IMR-90 (cell line): ENCODE measurements at regions not wholly inside any gene's neighbourhood (a gene's known extent, or its start where the extent isn't known, plus 50 kb on each side); places are given as distances from the start of the nearest gene placed in this dataset.

Experiments used
- ATAC-seq: fragments of 200-7000 bp; cut with Tn5 transposase; 2 replicates; pipeline ENCODE4 v1.9.1; 2020; ENCODE audit warnings: low read depth, mild to moderate bottlenecking, moderate library complexity
- BruUV-seq: library from RNA; stranded (reverse); fragments of 400-500 nt; replicated peaks from 2 replicates; lab custom pipeline; 2021; lab: Mats Ljungman, UMichigan
- CTCF ChIA-PET: fragments of 300-600 bp; formaldehyde crosslinking; extraction: SDS; loops from one replicate; lab custom pipeline; 2021; ENCODE audit warnings: antibody characterized with exemption; lab: Yijun Ruan, JAX
- POLR2A ChIA-PET: fragments of 300-600 bp; sonication (Branson Sonifier 250); formaldehyde crosslinking; loops from one replicate; lab custom pipeline; 2022; ENCODE audit warnings: antibody characterized with exemption; ENCODE audit not compliant: unreplicated experiment; lab: Charles Lee
- DNase-seq: peaks from one replicate; pipeline ENCODE4 v3.0.0; 2013
- H2AFZ ChIP-seq: replicated peaks from 2 replicates; pipeline ENCODE3; 2013; ENCODE audit warnings: low read length, mild to moderate bottlenecking; ENCODE audit not compliant: poor library complexity
- H2AK5ac ChIP-seq: 2 replicates; pipeline ENCODE4 v1.6.1; 2013; ENCODE audit warnings: low read depth, low read length, inconsistent platforms
- H2AK9ac ChIP-seq: replicated peaks from 2 replicates; pipeline ENCODE3; 2013; ENCODE audit warnings: mild to moderate bottlenecking, low read depth, low read length, moderate library complexity; ENCODE audit not compliant: poor library complexity
- H2BK120ac ChIP-seq: 2 replicates; pipeline ENCODE4 v1.6.1; 2013; ENCODE audit warnings: low read depth, low read length, inconsistent platforms
- H2BK15ac ChIP-seq: 3 replicates; pipeline ENCODE4 v1.6.1; 2013; ENCODE audit warnings: low read depth, low read length, inconsistent platforms
- H2BK20ac ChIP-seq: 2 replicates; pipeline ENCODE4 v1.6.1; 2013; ENCODE audit warnings: low read depth, mild to moderate bottlenecking, inconsistent platforms, low read length, moderate library complexity
- H2BK5ac ChIP-seq: 2 replicates; pipeline ENCODE4 v1.6.1; 2013; ENCODE audit warnings: mild to moderate bottlenecking, low read depth, low read length, inconsistent platforms; ENCODE audit not compliant: poor library complexity, severe bottlenecking
- H3K14ac ChIP-seq: replicated peaks from 2 replicates; pipeline ENCODE4 v1.6.1; 2013; ENCODE audit warnings: low read depth, low read length, inconsistent platforms
- H3K18ac ChIP-seq: 2 replicates; pipeline ENCODE4 v1.6.1; 2013; ENCODE audit warnings: low read depth, low read length, control low read depth
- H3K23ac ChIP-seq: 2 replicates; pipeline ENCODE4 v1.6.1; 2013; ENCODE audit warnings: low read depth, low read length, inconsistent platforms
- H3K27ac ChIP-seq: 2 replicates; pipeline ENCODE4 v1.5.1; 2013; ENCODE audit warnings: mild to moderate bottlenecking, control low read depth, low read length; ENCODE audit not compliant: insufficient read depth
- H3K27me3 ChIP-seq: 2 replicates; pipeline ENCODE4 v1.6.1; 2013; ENCODE audit warnings: low read length; ENCODE audit not compliant: control insufficient read depth, insufficient read depth
- H3K36me3 ChIP-seq: 2 replicates; pipeline ENCODE4 v1.6.1; 2013; ENCODE audit warnings: low read length, mixed read lengths; ENCODE audit not compliant: control insufficient read depth, insufficient read depth
- H3K4ac ChIP-seq: 2 replicates; pipeline ENCODE4 v1.6.1; 2013; ENCODE audit warnings: low read depth, low read length, inconsistent platforms
- H3K4me1 ChIP-seq: 2 replicates; pipeline ENCODE4 v1.6.1; 2013; ENCODE audit warnings: low read length, mixed read lengths; ENCODE audit not compliant: control insufficient read depth, insufficient read depth
- H3K4me2 ChIP-seq: 2 replicates; pipeline ENCODE4 v1.6.1; 2013; ENCODE audit warnings: low read depth, mild to moderate bottlenecking, control low read depth, low read length, moderate library complexity
- H3K4me3 ChIP-seq: 2 replicates; pipeline ENCODE4 v1.5.1; 2013; ENCODE audit warnings: low read depth, mild to moderate bottlenecking, control low read depth, low read length, moderate library complexity; ENCODE audit not compliant: insufficient read depth
- H3K56ac ChIP-seq: 2 replicates; pipeline ENCODE4 v1.6.1; 2013; ENCODE audit warnings: low read length, inconsistent platforms; ENCODE audit not compliant: insufficient read depth; ENCODE audit errors: extremely low read depth
- H3K79me1 ChIP-seq, 2 experiments: 2 replicates each; pipeline ENCODE4 v1.6.1; 2013; ENCODE audit warnings: low read length in 2 of 2, inconsistent platforms in 1 of 2, low read depth in 1 of 2
- H3K9ac ChIP-seq: 2 replicates; pipeline ENCODE4 v1.6.1; 2013; ENCODE audit warnings: low read depth, low read length, control low read depth
- H3K9me1 ChIP-seq: 2 replicates; pipeline ENCODE4 v1.6.1; 2013; ENCODE audit warnings: low read length, inconsistent platforms; ENCODE audit not compliant: insufficient read depth
- H3K9me3 ChIP-seq: 2 replicates; pipeline ENCODE4 v1.6.1; 2013; ENCODE audit warnings: low read length; ENCODE audit not compliant: control insufficient read depth, insufficient read depth
- H4K20me1 ChIP-seq: 2 replicates; pipeline ENCODE4 v1.6.1; 2013; ENCODE audit warnings: low read length, inconsistent platforms; ENCODE audit not compliant: insufficient read depth
- H4K5ac ChIP-seq: 2 replicates; pipeline ENCODE4 v1.6.1; 2013; ENCODE audit warnings: mild to moderate bottlenecking, low read depth, low read length, control low read depth
- H4K8ac ChIP-seq, 2 experiments: 2 replicates each; pipeline ENCODE4 v1.6.1; 2013; ENCODE audit warnings: low read depth in 2 of 2, low read length in 2 of 2, control low read depth in 1 of 2, inconsistent platforms in 1 of 2
- H4K91ac ChIP-seq: 2 replicates; pipeline ENCODE4 v1.6.1; 2013; ENCODE audit warnings: low read depth, low read length, inconsistent platforms; ENCODE audit not compliant: insufficient read depth
- BHLHE40 ChIP-seq: fragments of 150-350 bp; IDR thresholded peaks from 2 replicates; pipeline ENCODE4 v1.6.1; 2016; ENCODE audit warnings: mild to moderate bottlenecking, low read depth, low read length
- CEBPB ChIP-seq: IDR thresholded peaks from 2 replicates; pipeline ENCODE4 v1.6.1; 2012; ENCODE audit warnings: low read depth, low read length, improper control_type of control experiment
- CHD1 ChIP-seq: IDR thresholded peaks from 2 replicates; pipeline ENCODE4 v1.6.1; 2012; ENCODE audit warnings: low read depth, low read length, improper control_type of control experiment
- CTCF ChIP-seq: conservative IDR thresholded peaks from 2 replicates; pipeline ENCODE4 v1.5.1; 2012; ENCODE audit warnings: mild to moderate bottlenecking, low read depth, low read length, improper control_type of control experiment
- ELK1 ChIP-seq: fragments of 150-350 bp; IDR thresholded peaks from 2 replicates; pipeline ENCODE4 v1.6.1; 2016; ENCODE audit warnings: low read depth, mild to moderate bottlenecking, low read length, moderate library complexity, borderline replicate concordance
- FOS ChIP-seq: fragments of 150-350 bp; IDR thresholded peaks from 2 replicates; pipeline ENCODE4 v1.6.1; 2016; ENCODE audit warnings: low read depth, low read length
- MAFK ChIP-seq: IDR thresholded peaks from 2 replicates; pipeline ENCODE4 v1.6.1; 2012; ENCODE audit warnings: low read depth, low read length, improper control_type of control experiment
- MAZ ChIP-seq: IDR thresholded peaks from 2 replicates; pipeline ENCODE4 v1.6.1; 2012; ENCODE audit warnings: low read depth, mild to moderate bottlenecking, low read length, improper control_type of control experiment, moderate library complexity, borderline replicate concordance
- MXI1 ChIP-seq: IDR thresholded peaks from 2 replicates; pipeline ENCODE4 v1.6.1; 2012; ENCODE audit warnings: low read depth, mild to moderate bottlenecking, low read length, moderate library complexity, borderline replicate concordance
- NFE2L2 ChIP-seq: fragments of 150-350 bp; IDR thresholded peaks from 2 replicates; pipeline ENCODE4 v1.6.1; 2016; ENCODE audit warnings: low read depth, mild to moderate bottlenecking, low read length
- POLR2A ChIP-seq: IDR thresholded peaks from 2 replicates; pipeline ENCODE4 v1.6.1; 2012; ENCODE audit warnings: mild to moderate bottlenecking, low read depth, low read length
- RAD21 ChIP-seq: IDR thresholded peaks from 2 replicates; pipeline ENCODE4 v1.6.1; 2012; ENCODE audit warnings: low read length, improper control_type of control experiment
- RCOR1 ChIP-seq: IDR thresholded peaks from 2 replicates; pipeline ENCODE4 v1.6.1; 2012; ENCODE audit warnings: mild to moderate bottlenecking, low read length, improper control_type of control experiment; ENCODE audit not compliant: insufficient replicate concordance
- SMC3 ChIP-seq: fragments of 150-350 bp; IDR thresholded peaks from 2 replicates; pipeline ENCODE4 v1.6.1; 2016; ENCODE audit warnings: low read depth, mild to moderate bottlenecking, antibody characterized with exemption, low read length, moderate library complexity
- USF2 ChIP-seq: fragments of 150-350 bp; IDR thresholded peaks from 2 replicates; pipeline ENCODE4 v1.6.1; 2017; ENCODE audit warnings: mild to moderate bottlenecking, antibody characterized with exemption, low read length, low read depth
- WGBS, 2 experiments: methylation state at CpG; one replicate each; pipeline versions ENCODE4 v1.1.5 to v1.1.7; 2013; ENCODE audit warnings: missing lambda C conversion rate in 2 of 2; ENCODE audit not compliant: insufficient read length in 1 of 2; ENCODE audit errors: extremely low coverage in 2 of 2; 5-methylcytosine and 5-hydroxymethylcytosine counted together
- dilution Hi-C: fragments of 300-500 bp; cut with HindIII; formaldehyde crosslinking; loops from one replicate; pipeline ENCODE4 v1.14.3; 2018; ENCODE audit warnings: low sequenced_read_pairs; ENCODE audit not compliant: unreplicated experiment
- in situ Hi-C: fragments of 300-500 bp; cut with MboI; formaldehyde crosslinking; loops from 3 replicates; pipeline ENCODE4 v1.14.3; 2019; ENCODE audit warnings: low sequenced_read_pairs, inconsistent platforms, mixed read lengths
- intact Hi-C: fragments of 100-400 bp; cut with micrococcal nuclease; formaldehyde crosslinking; loops from 2 replicates; pipeline ENCODE4 v1.10.0; 2022

GRCh38 chr6:100185615-100186014 is 191.6 kb upstream of the MCHR2 start:
- dilution Hi-C loops: no loop called here
- Histone ChIP-seq H3K79me1 (no peaks in the 10 kb centered on the region), H2BK120ac (no peak overlapping the region), H3K9me3 (no peaks in the 10 kb centered on the region), H2AK5ac (no peak overlapping the region), H3K14ac (no peak overlapping the region), H3K9me1 (no peaks in the 10 kb centered on the region; the same call in 1 of the 2 replicates), H3K9ac (no peak overlapping the region), H4K5ac (no peak overlapping the region), H2AK9ac (no peak overlapping the region), H3K4ac (peak overlapping the region; percentile 42), H2BK20ac (no peak overlapping the region; the same call in 1 of the 2 replicates), H4K20me1 (no peaks in the 10 kb centered on the region), H3K18ac (no peak overlapping the region), H3K56ac (no peak overlapping the region), H4K8ac (no peak overlapping the region), H3K27ac (no peak overlapping the region), H3K4me2 (no peak overlapping the region), H3K23ac (no peak overlapping the region), H3K4me1 (peaks cover 4% of the 10 kb centered on the region), H2AFZ (no peak overlapping the region), H3K27me3 (peaks cover 2% of the 10 kb centered on the region; the same call in 1 of the 2 replicates), H2BK15ac (no peak overlapping the region), H3K4me3 (no peak overlapping the region), H2BK5ac (no peak overlapping the region), H4K91ac (no peak overlapping the region), H3K36me3 (no peaks in the 10 kb centered on the region)
- TF ChIP-seq BHLHE40: no peak
- TF ChIP-seq MAZ: no peak
- TF ChIP-seq MAFK: no peak
- no peak for TF ChIP-seq CTCF
- no peak for TF ChIP-seq ELK1
- TF ChIP-seq POLR2A: no peak
- TF ChIP-seq FOS: no peak
- TF ChIP-seq MXI1: no peak
- no peak for TF ChIP-seq NFE2L2
- no peak for TF ChIP-seq CHD1
- no peak for TF ChIP-seq RAD21
- no peak for TF ChIP-seq CEBPB
- no peak for TF ChIP-seq RCOR1
- TF ChIP-seq USF2: no peak
- no peak for TF ChIP-seq SMC3
- no CpG with 5 or more reads among the region's 3 CpGs for WGBS, 2 experiments
- CTCF ChIA-PET: no interaction called here
- BruUV-seq: no TSS peak
- intact Hi-C loops: no loop called here
- in situ Hi-C loops: no loop called here
- POLR2A ChIA-PET: no interaction called here
- no peak for DNase-seq
- no peak for ATAC-seq
